Tibial nerve (tissue), 4 donors: ENCODE measurements at regions not wholly inside any gene's neighbourhood (a gene's known extent, or its start where the extent isn't known, plus 50 kb on each side); places are given as distances from the start of the nearest gene placed in this dataset.
A peak's percentile ranks its signal among the peaks of the same experiment; 100 is the strongest.

Experiments used
- DNase-seq, 2 donors: peaks; one replicate each; pipeline ENCODE4 v3.0.0-alpha.2; 2019; ENCODE audit warnings: low spot score in 2 of 2
- H3K27ac ChIP-seq, 4 donors: fragments of 200-600 bp; sonication (generic) in 3 of 4; one replicate each; pipeline ENCODE4 v1.5.1; 2017 to 2019; ENCODE audit warnings: mild to moderate bottlenecking in 1 of 4
- H3K27me3 ChIP-seq, 2 donors: fragments of 200-600 bp; sonication (generic) in 1 of 2; one replicate each; pipeline versions ENCODE4 v1.5.1 to v1.6.0; 2017 to 2019
- H3K36me3 ChIP-seq, 3 donors: fragments of 200-600 bp; sonication (generic); one replicate each; pipeline ENCODE4 v1.5.1; 2018 to 2019
- H3K4me1 ChIP-seq, 4 donors: fragments of 200-600 bp; sonication (generic) in 3 of 4; one replicate each; pipeline ENCODE4 v1.5.1; 2017 to 2019
- H3K4me3 ChIP-seq, 4 donors: fragments of 200-600 bp; sonication (generic) in 3 of 4; one replicate each; pipeline ENCODE4 v1.5.1; 2017 to 2019; ENCODE audit warnings: mild to moderate bottlenecking in 1 of 4, moderate library complexity in 1 of 4
- H3K9me3 ChIP-seq, 4 donors: fragments of 200-600 bp; sonication (generic) in 3 of 4; one replicate each; pipeline ENCODE4 v1.5.1; 2017 to 2019
- EP300 ChIP-seq, 2 donors: sonication (generic); formaldehyde crosslinking; IDR thresholded peaks; one replicate each; pipeline ENCODE4 v1.6.1; 2017; ENCODE audit warnings: antibody characterized with exemption in 2 of 2, mild to moderate bottlenecking in 1 of 2
- POLR2A ChIP-seq, 2 donors: fragments of 450-650 bp; IDR thresholded peaks; one replicate each; pipeline ENCODE4 v1.6.1; 2017; ENCODE audit warnings: antibody characterized with exemption in 2 of 2, mild to moderate bottlenecking in 2 of 2, moderate library complexity in 2 of 2
- WGBS, 2 donors: methylation state at CpG; one replicate each; pipeline ENCODE4 v1.1.5; 2018; 5-methylcytosine and 5-hydroxymethylcytosine counted together
- TF ChIP-seq, protein P1 (sequence below), 5 experiments: fragments of 200-600 bp in 3 of 5; fragments of 450-650 bp in 2 of 5; sonication (generic) in 3 of 5; IDR thresholded peaks; one replicate each; pipeline ENCODE4 v1.5.1; 2016 to 2019; ENCODE audit warnings: antibody characterized with exemption in 5 of 5, mild to moderate bottlenecking in 3 of 5, moderate library complexity in 2 of 5

DNA sequence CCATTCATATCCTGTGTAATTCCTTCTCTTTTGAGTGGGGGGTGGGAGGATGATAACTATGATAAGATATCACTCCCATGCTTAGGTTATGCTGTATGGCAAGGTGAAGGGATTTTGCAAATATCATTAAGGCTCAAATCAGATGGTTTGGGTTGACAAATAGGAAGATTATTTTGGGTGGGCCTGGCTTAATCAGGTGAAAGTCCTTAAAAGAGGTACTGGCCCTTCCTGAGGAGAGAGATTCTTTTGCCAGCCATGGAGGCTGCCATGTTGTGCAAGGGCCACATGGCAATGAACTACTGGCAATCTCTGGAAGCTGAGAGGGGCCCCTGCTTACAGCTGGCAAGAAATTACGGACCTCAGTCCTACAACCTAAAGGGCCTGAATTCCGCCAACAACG lies 174.6 kb upstream of the FOXD3 start:
- TF ChIP-seq, protein P1, sequence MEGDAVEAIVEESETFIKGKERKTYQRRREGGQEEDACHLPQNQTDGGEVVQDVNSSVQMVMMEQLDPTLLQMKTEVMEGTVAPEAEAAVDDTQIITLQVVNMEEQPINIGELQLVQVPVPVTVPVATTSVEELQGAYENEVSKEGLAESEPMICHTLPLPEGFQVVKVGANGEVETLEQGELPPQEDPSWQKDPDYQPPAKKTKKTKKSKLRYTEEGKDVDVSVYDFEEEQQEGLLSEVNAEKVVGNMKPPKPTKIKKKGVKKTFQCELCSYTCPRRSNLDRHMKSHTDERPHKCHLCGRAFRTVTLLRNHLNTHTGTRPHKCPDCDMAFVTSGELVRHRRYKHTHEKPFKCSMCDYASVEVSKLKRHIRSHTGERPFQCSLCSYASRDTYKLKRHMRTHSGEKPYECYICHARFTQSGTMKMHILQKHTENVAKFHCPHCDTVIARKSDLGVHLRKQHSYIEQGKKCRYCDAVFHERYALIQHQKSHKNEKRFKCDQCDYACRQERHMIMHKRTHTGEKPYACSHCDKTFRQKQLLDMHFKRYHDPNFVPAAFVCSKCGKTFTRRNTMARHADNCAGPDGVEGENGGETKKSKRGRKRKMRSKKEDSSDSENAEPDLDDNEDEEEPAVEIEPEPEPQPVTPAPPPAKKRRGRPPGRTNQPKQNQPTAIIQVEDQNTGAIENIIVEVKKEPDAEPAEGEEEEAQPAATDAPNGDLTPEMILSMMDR (IDR thresholded peaks at IDR 0.05): no peak
- TF ChIP-seq POLR2A (IDR thresholded peaks at IDR 0.05): no peak
- TF ChIP-seq EP300 (IDR thresholded peaks at IDR 0.05): no peak
- Histone ChIP-seq H3K27me3 (no peaks in the 10 kb centered on the region), H3K36me3 (no peaks in the 10 kb centered on the region), H3K27ac (no peak overlapping the region), H3K4me3 (no peak overlapping the region), H3K4me1 (no peaks in the 10 kb centered on the region), H3K9me3 (no peaks in the 10 kb centered on the region)
- DNase-seq: no peak
- 83 to 95% methylated on average over 3 of the region's 3 CpGs for WGBS, 2 donors

DNA sequence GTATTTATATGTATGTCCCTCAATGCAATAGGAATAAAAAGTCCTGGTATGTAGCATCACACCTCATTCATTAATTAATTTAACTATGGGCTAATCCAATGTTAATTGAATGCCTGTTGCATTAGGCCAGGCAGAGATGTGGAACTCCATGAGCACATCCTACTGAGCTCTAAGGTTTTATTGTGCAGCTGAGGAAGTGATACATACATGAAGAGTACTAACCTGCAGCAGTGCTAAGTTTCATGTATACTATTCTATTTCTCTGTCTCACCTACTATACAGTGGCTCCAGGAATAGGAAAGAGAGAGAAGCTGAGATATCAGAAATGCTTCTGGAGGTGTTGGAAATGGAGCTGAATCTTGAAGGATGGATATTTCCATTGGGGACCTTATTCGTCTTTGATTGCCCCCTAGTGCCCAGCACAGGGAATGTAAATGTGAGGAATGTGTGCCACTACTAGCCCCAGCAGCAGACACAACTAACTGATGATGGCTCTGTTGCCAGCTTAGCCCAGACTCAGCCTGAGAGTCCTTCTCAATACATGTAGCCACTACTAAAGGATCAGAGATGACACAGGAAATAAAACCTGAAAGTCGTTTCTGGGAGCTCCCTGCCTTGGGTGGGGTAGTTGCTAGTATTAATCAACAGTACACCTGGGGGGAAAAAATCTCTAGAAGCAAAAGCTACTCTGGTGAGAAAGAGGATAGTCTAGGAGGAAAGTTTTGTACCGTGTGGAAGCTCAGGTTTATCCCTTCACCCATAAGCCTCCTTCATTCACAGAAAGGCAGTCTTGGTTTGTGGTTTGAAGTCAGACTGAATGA lies 173.3 kb upstream of the FOXD3 start:
- 27 to 32% methylated on average over 3 of the region's 3 CpGs for WGBS, 2 donors

GRCh38 chr1:63152572-63152971 lies 169.8 kb upstream of the FOXD3 start:
- TF ChIP-seq POLR2A (IDR thresholded peaks at IDR 0.05) (no peak), EP300 (IDR thresholded peaks at IDR 0.05) (no peak)
- TF ChIP-seq, protein P1 (IDR thresholded peaks at IDR 0.05): no peak
- no peak overlapping the region for H3K4me3 ChIP-seq
- no peak for DNase-seq
- H3K9me3 ChIP-seq: no peaks in the 10 kb centered on the region
- H3K36me3 ChIP-seq: no peaks in the 10 kb centered on the region
- no peaks in the 10 kb centered on the region for H3K27me3 ChIP-seq
- peak overlapping the region in 2 of 4 donors; percentile 4 to 52 for H3K27ac ChIP-seq
- no peaks in the 10 kb centered on the region for H3K4me1 ChIP-seq
- WGBS, 2 donors: 32 to 50% methylated on average over 3 of the region's 3 CpGs

More for the DNA sequence above, 173.3 kb upstream of the FOXD3 start:
- TF ChIP-seq, protein P1 (IDR thresholded peaks at IDR 0.05): peak; percentile 33 to 58 (median 40)
- no peak for TF ChIP-seq EP300 (IDR thresholded peaks at IDR 0.05)
- H3K4me1 ChIP-seq: no peaks in the 10 kb centered on the region
- no peak overlapping the region for H3K27ac ChIP-seq
- no peaks in the 10 kb centered on the region for H3K36me3 ChIP-seq
- peak in 1 of 2 donors; percentile 44 for DNase-seq
- H3K9me3 ChIP-seq: no peaks in the 10 kb centered on the region
- no peak overlapping the region for H3K4me3 ChIP-seq
- H3K27me3 ChIP-seq: no peaks in the 10 kb centered on the region

- no peak for TF ChIP-seq EP300 (IDR thresholded peaks at IDR 0.05)
- no peak for TF ChIP-seq POLR2A (IDR thresholded peaks at IDR 0.05)
- TF ChIP-seq, protein P1 (IDR thresholded peaks at IDR 0.05): no peak
- H3K27ac ChIP-seq: no peak overlapping the region
- H3K4me3 ChIP-seq: no peak overlapping the region
- H3K27me3 ChIP-seq: no peaks in the 10 kb centered on the region
- H3K36me3 ChIP-seq: no peaks in the 10 kb centered on the region
- DNase-seq: no peak
- WGBS, 2 donors: 62 to 83% methylated on average over 2 of the region's 2 CpGs
- H3K9me3 ChIP-seq: no peaks in the 10 kb centered on the region
- H3K4me1 ChIP-seq: no peaks in the 10 kb centered on the region
Measured at GRCh38 chr1:63155437-63155836, 166.9 kb upstream of the FOXD3 start.

GRCh38 chr1:63157085-63157484 lies 165.3 kb upstream of the FOXD3 start:
- Histone ChIP-seq H3K9me3 (no peaks in the 10 kb centered on the region), H3K4me1 (no peaks in the 10 kb centered on the region), H3K27ac (no peak overlapping the region), H3K36me3 (no peaks in the 10 kb centered on the region), H3K27me3 (no peaks in the 10 kb centered on the region), H3K4me3 (no peak overlapping the region)
- no peak for DNase-seq
- TF ChIP-seq, protein P1 (IDR thresholded peaks at IDR 0.05): no peak
- TF ChIP-seq POLR2A (IDR thresholded peaks at IDR 0.05): no peak
- TF ChIP-seq EP300 (IDR thresholded peaks at IDR 0.05): no peak
- 79% methylated on average over 5 of the region's 5 CpGs for WGBS, 2 donors
